OCI-M2 (cell line): ENCODE measurements at regions not wholly inside any gene's neighbourhood (a gene's known extent, or its start where the extent isn't known, plus 50 kb on each side); places are given as distances from the start of the nearest gene placed in this dataset.
"Not testable (repeated sequence)": the region's sequence is repeated elsewhere in the genome, so short reads cannot be mapped to it uniquely, and the experiment has no call there.

ENCODE experiments used
- DNase-seq: peaks from one replicate; lab custom pipeline; 2025; ENCODE audit not compliant: unreplicated experiment; lab: John Stamatoyannopoulos, UW

DNA sequence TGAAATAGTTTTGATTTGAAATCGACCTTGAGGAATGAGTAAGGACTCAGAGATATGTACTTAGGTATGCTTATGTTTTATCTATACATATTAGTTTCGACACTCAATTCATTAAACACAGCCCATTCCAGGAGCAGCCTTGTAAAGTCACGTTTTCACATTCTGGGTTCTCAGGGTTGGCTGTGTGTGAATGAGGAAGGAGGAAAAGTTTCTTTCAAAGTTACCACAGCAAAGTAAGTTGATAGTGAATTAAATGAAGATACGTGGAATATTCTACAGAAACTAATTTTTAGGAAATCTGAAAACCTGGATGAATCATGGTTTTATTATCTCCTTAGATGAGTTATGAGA, 133.5 kb downstream of the C3orf38 start:
- no peak for DNase-seq

- no peak for DNase-seq
Measured at GRCh38 chr3:88291486-88291885, 141.7 kb downstream of the C3orf38 start.

DNA sequence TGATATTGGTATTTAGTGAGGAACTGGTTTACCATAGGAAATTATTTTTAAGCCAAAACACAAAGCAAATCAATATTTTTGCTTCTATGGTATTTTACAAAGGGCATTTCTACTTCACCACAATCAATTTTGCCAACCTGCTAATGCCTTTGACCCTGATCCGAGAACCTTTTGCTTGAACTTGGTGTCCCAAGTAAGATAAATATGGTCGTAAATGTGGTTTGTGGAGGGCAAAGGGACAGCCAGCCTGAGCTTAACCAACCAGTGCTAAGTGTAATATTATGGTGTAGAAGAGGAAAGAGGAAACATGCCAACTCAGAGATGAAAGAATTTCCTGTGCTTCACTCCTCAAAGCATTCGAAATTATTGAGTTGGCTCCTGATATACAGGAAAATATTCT, 148.4 kb downstream of the C3orf38 start:
- no peak for DNase-seq

- no peak for DNase-seq
Measured at GRCh38 chr3:88301273-88301995, 151.7 kb downstream of the C3orf38 start.

GRCh38 chr3:88301996-88302393, 152.2 kb downstream of the C3orf38 start:
- DNase-seq: no peak

GRCh38 chr3:88303331-88303904, 153.7 kb downstream of the C3orf38 start:
- DNase-seq: not testable (repeated sequence)

- no peak for DNase-seq
Measured at GRCh38 chr3:88307666-88308065, 157.9 kb downstream of the C3orf38 start.

- DNase-seq: no peak
Measured at GRCh38 chr3:88311826-88312225, 162.1 kb downstream of the C3orf38 start.

DNA sequence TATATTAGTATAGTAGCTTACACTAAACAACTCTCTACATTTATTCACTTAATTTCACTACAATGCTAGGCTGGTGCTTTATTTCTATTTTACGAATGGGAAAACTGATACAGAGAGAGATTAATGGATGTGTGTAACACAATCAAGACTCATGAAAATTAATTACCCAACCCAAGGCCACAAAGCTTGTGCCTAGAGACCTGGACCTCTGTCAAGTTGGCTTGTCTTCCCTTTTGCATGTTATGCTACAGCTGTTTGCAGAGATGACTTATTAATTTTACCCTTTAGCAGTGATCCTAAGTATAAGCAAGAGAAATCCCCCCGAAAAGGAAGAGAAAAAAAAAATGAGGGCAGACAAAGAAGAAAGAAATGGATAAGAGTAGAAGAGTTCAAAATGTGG, 162.5 kb downstream of the C3orf38 start:
- DNase-seq: no peak

- no peak for DNase-seq
Measured at GRCh38 chr3:88318067-88318466, 168.3 kb downstream of the C3orf38 start.

DNA sequence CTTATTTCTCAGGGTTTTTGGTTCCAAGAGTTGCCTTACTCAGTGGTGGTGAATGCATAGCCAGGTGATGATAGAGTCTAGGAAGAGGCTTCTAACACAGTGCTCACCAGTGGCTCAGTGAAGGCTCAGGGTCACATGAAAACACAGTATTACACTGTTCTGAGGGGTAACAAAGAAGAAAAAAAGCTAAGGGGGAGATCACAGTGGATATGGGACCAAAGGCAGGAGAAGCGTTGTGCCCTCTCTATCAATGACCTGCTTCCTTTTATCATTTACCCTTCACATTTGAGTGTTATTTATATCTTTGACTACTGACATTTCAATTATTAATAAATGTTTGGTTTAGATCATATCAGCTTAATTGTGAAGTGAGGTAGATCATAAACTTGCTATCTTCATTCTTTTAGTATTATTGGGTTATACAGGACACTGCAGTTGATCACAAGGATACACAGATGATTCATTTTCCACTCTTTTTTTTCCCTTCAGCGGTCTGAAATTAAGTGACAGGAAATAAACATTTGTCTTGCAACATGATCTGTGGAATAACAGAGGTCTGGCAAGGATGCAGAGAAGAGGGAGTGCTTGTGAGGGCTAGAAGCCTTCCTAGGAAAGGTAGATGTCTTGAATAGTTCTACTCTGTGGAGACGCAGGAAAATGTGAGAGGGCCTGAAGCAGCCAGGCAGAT, 171.7 kb downstream of the C3orf38 start:
- DNase-seq: no peak

DNA sequence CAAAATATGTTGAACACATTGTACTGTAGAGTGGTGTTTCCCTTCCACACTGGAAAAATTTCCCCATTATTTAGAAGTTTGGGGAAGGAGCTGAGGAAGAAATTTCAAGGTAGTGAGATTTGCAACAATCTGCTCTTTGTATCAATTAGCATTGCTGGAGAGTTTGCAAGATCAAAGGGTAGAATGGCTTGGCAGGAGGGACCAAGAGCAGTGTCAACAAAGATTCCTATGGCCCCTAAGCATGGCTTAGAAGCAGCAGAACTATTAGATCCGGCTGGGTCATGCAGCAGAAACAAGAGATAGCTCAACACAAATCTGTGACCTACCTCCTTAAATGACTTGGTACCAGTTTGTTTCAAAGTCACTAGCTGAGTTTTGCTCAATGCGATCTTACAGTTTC, 175.0 kb downstream of the C3orf38 start:
- no peak for DNase-seq

GRCh38 chr3:88334187-88334868, 184.6 kb downstream of the C3orf38 start:
- no peak for DNase-seq

- no peak for DNase-seq
Measured at GRCh38 chr3:88336894-88337293, 187.1 kb downstream of the C3orf38 start.

- no peak for DNase-seq
Measured at GRCh38 chr3:88343264-88343663, 193.5 kb downstream of the C3orf38 start.

DNA sequence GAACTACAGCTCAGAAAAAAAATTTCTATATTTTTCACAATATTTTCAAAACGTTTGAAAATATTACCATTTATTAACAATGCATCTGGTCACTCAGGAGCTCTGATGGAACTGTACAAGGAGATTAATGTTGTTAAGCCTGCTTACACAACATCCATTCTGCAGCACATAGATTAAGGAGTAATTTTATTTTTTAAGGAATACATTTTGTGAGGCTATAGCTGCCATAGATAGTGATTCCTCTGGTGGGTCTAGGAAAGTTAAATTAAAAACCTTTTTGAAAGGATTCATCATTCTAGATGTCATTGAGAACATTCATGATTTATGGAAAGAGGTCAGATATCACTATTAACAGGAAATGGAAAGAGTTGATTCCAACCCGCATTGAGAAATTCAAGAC, 196.9 kb downstream of the C3orf38 start:
- no peak for DNase-seq

DNA sequence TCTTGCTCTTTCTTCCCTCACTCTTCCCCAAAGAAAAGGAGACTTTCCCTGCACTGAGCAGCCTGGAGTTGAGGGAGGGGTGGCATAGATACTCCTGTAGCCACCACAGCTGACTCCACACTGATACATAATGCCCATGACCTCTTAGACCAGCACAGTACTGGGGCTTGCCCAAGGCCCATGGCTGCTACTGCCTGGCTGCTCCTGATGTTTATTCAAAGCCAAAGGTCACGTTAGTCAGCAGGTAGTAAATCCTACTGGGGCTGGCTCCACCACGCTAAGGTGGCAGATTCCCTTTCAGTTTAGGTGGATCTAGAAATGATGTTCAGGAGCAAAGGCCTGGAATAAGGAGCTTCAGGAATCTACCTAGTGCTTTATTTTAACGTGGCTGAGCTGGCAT, 212.7 kb downstream of the C3orf38 start:
- DNase-seq: no peak

DNA sequence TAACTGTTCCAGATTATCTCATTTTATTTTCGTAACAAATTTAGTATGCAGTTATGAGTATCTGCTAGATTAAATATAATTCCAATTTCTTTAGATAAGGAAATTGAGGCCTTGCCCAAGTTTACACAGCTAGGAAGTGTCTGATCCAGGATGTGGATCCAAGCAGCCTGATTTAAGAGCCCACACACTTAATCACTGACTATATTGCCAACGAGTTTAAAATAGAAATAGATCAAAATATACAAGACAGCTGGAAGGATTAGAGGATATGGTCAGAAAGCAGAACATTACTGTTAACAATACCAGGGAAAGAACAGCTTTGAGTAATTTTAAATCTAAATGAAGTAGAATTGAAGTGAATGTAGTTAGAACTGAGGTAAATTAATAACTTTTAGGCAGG, 215.2 kb downstream of the C3orf38 start:
- no peak for DNase-seq

DNA sequence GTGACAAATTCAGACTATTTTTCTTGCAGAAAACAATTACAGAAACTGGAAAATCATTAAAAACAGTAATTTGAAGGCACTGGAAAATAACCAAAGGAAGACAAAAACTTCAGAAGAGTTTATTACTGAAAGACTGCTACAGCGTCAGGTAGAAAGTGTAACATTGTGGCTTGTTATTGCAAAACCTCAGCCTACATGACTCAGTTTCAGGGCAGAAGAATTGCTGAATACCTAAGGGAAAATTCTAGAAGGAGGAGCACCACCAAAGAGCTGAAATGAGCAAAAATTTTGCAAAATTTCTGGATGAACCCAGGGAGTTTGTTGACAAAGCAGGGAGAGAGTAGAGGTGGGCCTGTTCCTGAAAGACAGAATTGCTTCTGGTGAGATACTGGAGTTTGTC, 219.6 kb downstream of the C3orf38 start:
- DNase-seq: no peak

DNA sequence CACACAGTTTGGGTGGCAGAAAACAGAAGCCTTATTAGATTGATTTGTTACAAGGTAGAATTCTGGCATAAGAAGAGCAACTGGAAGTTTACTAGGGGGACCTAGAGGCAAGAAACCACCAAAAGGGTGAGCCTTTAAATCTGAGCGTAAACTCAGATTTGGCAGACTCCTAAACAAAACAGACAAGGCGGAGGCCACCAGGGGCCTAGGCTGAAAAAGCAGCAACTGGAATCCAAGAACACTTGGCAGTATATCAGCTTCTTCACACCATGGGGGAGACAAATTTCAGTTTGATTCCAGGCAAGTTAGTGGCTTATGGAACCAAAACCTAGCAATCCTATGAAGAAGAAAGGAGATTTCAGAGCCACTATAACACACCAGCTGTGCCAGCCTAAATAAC, 220.0 kb downstream of the C3orf38 start:
- DNase-seq: no peak

DNA sequence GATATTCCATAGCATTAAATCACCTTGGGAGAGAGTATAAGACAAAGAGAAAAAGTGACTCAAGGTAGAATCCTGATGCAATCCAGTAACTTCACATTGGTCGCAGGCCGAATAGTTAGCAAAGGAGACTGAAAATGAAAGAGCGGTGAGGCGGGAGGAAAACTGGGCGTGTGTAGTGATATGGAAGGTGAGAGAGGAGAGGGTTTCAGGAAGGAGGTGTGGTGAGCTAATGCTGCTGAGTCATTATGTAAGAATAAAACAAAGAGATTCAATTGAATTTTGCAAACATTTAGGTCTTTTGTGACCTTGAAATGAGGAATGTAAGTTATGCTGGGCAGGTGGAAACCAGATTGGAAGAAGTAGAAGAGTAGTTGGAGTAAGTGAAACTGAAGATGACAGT, 235.3 kb downstream of the C3orf38 start:
- DNase-seq: no peak

DNA sequence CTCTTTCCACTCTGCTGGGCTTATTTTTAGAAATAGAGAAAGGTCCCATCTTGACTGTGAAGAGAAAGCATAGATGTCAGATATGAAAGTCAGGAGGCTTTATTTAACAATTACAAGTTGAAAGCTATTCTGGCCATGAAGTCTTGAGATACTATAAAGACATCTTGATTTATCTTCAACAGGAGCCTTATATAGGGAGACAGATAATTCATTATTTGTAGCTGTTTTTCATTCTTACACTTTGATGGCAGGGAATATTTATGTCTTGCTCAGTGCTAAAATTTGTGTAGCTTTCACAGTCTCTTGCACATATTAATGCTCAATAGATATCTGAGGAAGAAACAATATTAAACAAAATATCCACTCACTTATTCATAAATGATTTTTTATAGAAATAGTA, 248.8 kb downstream of the C3orf38 start:
- no peak for DNase-seq
